ENCODE measurements at regions not wholly inside any gene's neighbourhood (a gene's known extent, or its start where the extent isn't known, plus 50 kb on each side); places are given as distances from the start of the nearest gene placed in this dataset.

GRCh38 chr13:85249151-85249550 lies 550.1 kb downstream of the SLITRK6 start:
- Histone ChIP-seq H3K4me3 (ENCODE audit: low read depth, low read length) (no peak overlapping the region), H3K36me3 (no peaks in the 10 kb centered on the region)
- no peak for DNase-seq

GRCh38 chr13:85247780-85248179 lies 551.4 kb downstream of the SLITRK6 start:
- H3K27ac ChIP-seq: no peak overlapping the region
- no peaks in the 10 kb centered on the region for H3K9me3 ChIP-seq (ENCODE audit: severe bottlenecking)

More at GRCh38 chr13:85249151-85249550, 550.1 kb downstream of the SLITRK6 start:
- Histone ChIP-seq H3K9me3 (ENCODE audit: severe bottlenecking) (peaks cover 2% of the 10 kb centered on the region), H3K27me3 (ENCODE audit: insufficient read depth, low read depth, severe bottlenecking) (no peaks in the 10 kb centered on the region), H3K27ac (no peak overlapping the region)
- no peak for TF ChIP-seq CTCF (IDR thresholded peaks at IDR 0.05; ENCODE audit: low read depth, low read length)

GRCh38 chr13:85243831-85244230 lies 555.4 kb downstream of the SLITRK6 start:
- H3K9me3 ChIP-seq (ENCODE audit: severe bottlenecking): no peaks in the 10 kb centered on the region
- H3K27me3 ChIP-seq (ENCODE audit: insufficient read depth, low read depth, severe bottlenecking): no peaks in the 10 kb centered on the region
- TF ChIP-seq CTCF (IDR thresholded peaks at IDR 0.05; ENCODE audit: low read depth, low read length): no peak
- no peak overlapping the region for H3K27ac ChIP-seq
- no peaks in the 10 kb centered on the region for H3K36me3 ChIP-seq
- H3K4me3 ChIP-seq (ENCODE audit: low read depth, low read length): no peak overlapping the region
- no peak for DNase-seq

More at GRCh38 chr13:85247780-85248179, 551.4 kb downstream of the SLITRK6 start:
- Histone ChIP-seq H3K27me3 (ENCODE audit: insufficient read depth, low read depth, severe bottlenecking) (no peaks in the 10 kb centered on the region), H3K36me3 (no peaks in the 10 kb centered on the region), H3K4me3 (ENCODE audit: low read depth, low read length) (no peak overlapping the region)
- DNase-seq: no peak
- no peak for TF ChIP-seq CTCF (IDR thresholded peaks at IDR 0.05; ENCODE audit: low read depth, low read length)

GRCh38 chr13:85241060-85241459 lies 558.2 kb downstream of the SLITRK6 start:
- no peak overlapping the region for H3K4me3 ChIP-seq (ENCODE audit: low read depth, low read length)
- H3K9me3 ChIP-seq (ENCODE audit: severe bottlenecking): no peaks in the 10 kb centered on the region
- H3K27me3 ChIP-seq (ENCODE audit: insufficient read depth, low read depth, severe bottlenecking): no peaks in the 10 kb centered on the region
- H3K36me3 ChIP-seq: no peaks in the 10 kb centered on the region
- TF ChIP-seq CTCF (IDR thresholded peaks at IDR 0.05; ENCODE audit: low read depth, low read length): no peak
- DNase-seq: no peak
- H3K27ac ChIP-seq: no peak overlapping the region

GRCh38 chr13:85236413-85236812 lies 562.8 kb downstream of the SLITRK6 start:
- Histone ChIP-seq H3K4me3 (ENCODE audit: low read depth, low read length) (no peak overlapping the region), H3K27ac (no peak overlapping the region), H3K36me3 (no peaks in the 10 kb centered on the region), H3K9me3 (ENCODE audit: severe bottlenecking) (no peaks in the 10 kb centered on the region), H3K27me3 (ENCODE audit: insufficient read depth, low read depth, severe bottlenecking) (no peaks in the 10 kb centered on the region)
- DNase-seq: no peak
- TF ChIP-seq CTCF (IDR thresholded peaks at IDR 0.05; ENCODE audit: low read depth, low read length): no peak

- Histone ChIP-seq H3K27ac (no peak overlapping the region), H3K9me3 (ENCODE audit: severe bottlenecking) (no peaks in the 10 kb centered on the region), H3K4me3 (ENCODE audit: low read depth, low read length) (no peak overlapping the region), H3K27me3 (ENCODE audit: insufficient read depth, low read depth, severe bottlenecking) (no peaks in the 10 kb centered on the region), H3K36me3 (no peaks in the 10 kb centered on the region)
- no peak for DNase-seq
- TF ChIP-seq CTCF (IDR thresholded peaks at IDR 0.05; ENCODE audit: low read depth, low read length): no peak
Measured at GRCh38 chr13:85230691-85231093, 568.5 kb downstream of the SLITRK6 start.
